ENCODE measurements at regions not wholly inside any gene's neighbourhood (a gene's known extent, or its start where the extent isn't known, plus 50 kb on each side); places are given as distances from the start of the nearest gene placed in this dataset.
A peak's percentile ranks its signal among the peaks of the same experiment; 100 is the strongest.

- Histone ChIP-seq H3K27ac (no peak overlapping the region), H3K4me1 (peaks cover 0 to 11% (median 0%) of the 10 kb centered on the region in 9 donors), H3K4me3 (no peak overlapping the region), H3K9me3 (no peaks in the 10 kb centered on the region), H3K36me3 (no peaks in the 10 kb centered on the region), H3K27me3 (no peaks in the 10 kb centered on the region)
- DNase-seq (no peak), ATAC-seq (no peak)
- intact Hi-C loops (cut with DNase I) = no loop called here
- no peak for TF ChIP-seq CTCF (IDR thresholded peaks at IDR 0.05)
- 88 to 92% methylated on average over 4 of the region's 4 CpGs for WGBS, 2 donors
Observed at GRCh38 chr7:106776618-106777347, 88.3 kb upstream of the PIK3CG start.

DNA sequence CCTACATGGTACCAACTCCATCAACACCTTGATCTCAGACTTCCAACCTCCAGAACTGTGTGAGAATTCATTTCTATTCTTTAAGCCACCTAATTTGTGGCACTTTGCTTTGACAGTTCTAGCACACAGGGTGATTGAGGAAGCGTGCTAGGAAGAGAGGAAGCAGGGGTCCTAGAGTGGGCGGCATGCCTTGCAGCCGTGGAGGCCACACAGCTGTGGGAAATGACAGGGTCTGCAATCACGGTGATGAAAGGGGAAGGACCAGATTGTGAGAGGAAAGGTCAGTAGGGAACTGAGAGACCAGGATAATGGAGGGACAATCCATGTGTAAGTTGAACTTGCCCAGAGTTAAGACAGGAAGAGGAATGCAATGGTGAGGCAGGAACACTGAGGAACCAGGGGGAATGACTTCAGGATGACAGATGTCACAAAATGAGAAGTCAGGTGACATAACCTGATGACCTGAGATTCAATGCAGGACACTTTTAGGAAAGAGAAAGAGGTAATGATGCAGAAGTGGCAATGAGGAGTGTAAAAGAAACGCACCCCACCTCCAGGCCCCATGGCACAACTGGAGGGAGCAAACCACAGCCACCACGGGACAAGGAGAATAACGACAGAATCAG is 87.3 kb upstream of the PIK3CG start:
- peak in 1 of 8 donors; percentile 19 for ATAC-seq
- intact Hi-C loops (cut with DNase I) = no loop called here
- 68 to 77% methylated on average over 7 of the region's 7 CpGs for WGBS, 2 donors
- H3K4me1 ChIP-seq = peaks cover 0 to 11% (median 0%) of the 10 kb centered on the region in 9 donors
- H3K27me3 ChIP-seq = no peaks in the 10 kb centered on the region
- DNase-seq = no peak
- no peak for TF ChIP-seq CTCF (IDR thresholded peaks at IDR 0.05)
- H3K9me3 ChIP-seq = no peaks in the 10 kb centered on the region
- no peak overlapping the region for H3K4me3 ChIP-seq
- H3K36me3 ChIP-seq = no peaks in the 10 kb centered on the region
- H3K27ac ChIP-seq = no peak overlapping the region

GRCh38 chr7:106778656-106779250 is 86.3 kb upstream of the PIK3CG start:
- Histone ChIP-seq H3K27ac (no peak overlapping the region), H3K9me3 (no peaks in the 10 kb centered on the region), H3K4me1 (peaks cover 0 to 11% (median 0%) of the 10 kb centered on the region in 9 donors), H3K27me3 (no peaks in the 10 kb centered on the region), H3K4me3 (no peak overlapping the region), H3K36me3 (no peaks in the 10 kb centered on the region)
- no peak for TF ChIP-seq CTCF (IDR thresholded peaks at IDR 0.05)
- DNase-seq = no peak
- WGBS, 2 donors = 77 to 80% methylated on average over 2 of the region's 2 CpGs
- no peak for ATAC-seq
- intact Hi-C loops (cut with DNase I) = no loop called here

- Histone ChIP-seq H3K27me3 (no peaks in the 10 kb centered on the region), H3K4me1 (peaks cover 0 to 11% (median 0%) of the 10 kb centered on the region in 9 donors), H3K4me3 (no peak overlapping the region), H3K9me3 (no peaks in the 10 kb centered on the region), H3K36me3 (no peaks in the 10 kb centered on the region), H3K27ac (no peak overlapping the region)
- TF ChIP-seq CTCF (IDR thresholded peaks at IDR 0.05) = no peak
- 84% methylated on average over 4 of the region's 4 CpGs for WGBS, 2 donors
- intact Hi-C loops (cut with DNase I) = no loop called here
- ATAC-seq (peak in 2 of 8 donors; percentile 31 to 41), DNase-seq (no peak)
Observed at GRCh38 chr7:106779877-106780276, 85.2 kb upstream of the PIK3CG start.
